D341Med (cell line): ENCODE measurements at regions not wholly inside any gene's neighbourhood (a gene's known extent, or its start where the extent isn't known, plus 50 kb on each side); places are given as distances from the start of the nearest gene placed in this dataset.

Experiments
- DNase-seq: peaks from one replicate; pipeline ENCODE4 v3.0.0; 2012; ENCODE audit warnings: low spot score

GRCh38 chr21:15531986-15532385, 197.8 kb upstream of the USP25 start:
- DNase-seq, result no peak

- no peak for DNase-seq
These were observed 196.2 kb upstream of the USP25 start for GRCh38 chr21:15533618-15534017.

- no peak for DNase-seq
These were observed 195.3 kb upstream of the USP25 start for GRCh38 chr21:15534450-15534886.

- DNase-seq, result no peak
These were observed 190.4 kb upstream of the USP25 start for GRCh38 chr21:15539376-15539775.

- no peak for DNase-seq
These were observed 186.3 kb upstream of the USP25 start for GRCh38 chr21:15543473-15543872.

GRCh38 chr21:15549671-15550070, 180.1 kb upstream of the USP25 start:
- no peak for DNase-seq

- no peak for DNase-seq
These were observed 176.8 kb upstream of the USP25 start for GRCh38 chr21:15552914-15553494.

GRCh38 chr21:15557925-15558324, 171.9 kb upstream of the USP25 start:
- peak; percentile 23 for DNase-seq

GRCh38 chr21:15558884-15559283, 170.9 kb upstream of the USP25 start:
- no peak for DNase-seq

GRCh38 chr21:15559660-15560059, 170.1 kb upstream of the USP25 start:
- no peak for DNase-seq

GRCh38 chr21:15560383-15561056, 169.3 kb upstream of the USP25 start:
- no peak for DNase-seq

GRCh38 chr21:15562748-15563147, 167.0 kb upstream of the USP25 start:
- no peak for DNase-seq

GRCh38 chr21:15564907-15565306, 164.9 kb upstream of the USP25 start:
- DNase-seq, result no peak

GRCh38 chr21:15566703-15567102, 163.1 kb upstream of the USP25 start:
- DNase-seq, result no peak

- DNase-seq, result no peak
These were observed 162.6 kb upstream of the USP25 start for GRCh38 chr21:15567191-15567590.

GRCh38 chr21:15568516-15568915, 161.3 kb upstream of the USP25 start:
- DNase-seq, result no peak

GRCh38 chr21:15586752-15587427, 142.9 kb upstream of the USP25 start:
- DNase-seq, result no peak

GRCh38 chr21:15592271-15592860, 137.4 kb upstream of the USP25 start:
- peak; percentile 30 for DNase-seq

GRCh38 chr21:15592957-15593356, 136.8 kb upstream of the USP25 start:
- DNase-seq, result no peak

- no peak for DNase-seq
These were observed 128.4 kb upstream of the USP25 start for GRCh38 chr21:15601390-15601789.

- DNase-seq, result no peak
These were observed 125.4 kb upstream of the USP25 start for GRCh38 chr21:15604413-15604812.

GRCh38 chr21:15614766-15615165, 115.0 kb upstream of the USP25 start:
- DNase-seq, result no peak
